Adrenal gland (tissue), 9 donors: ENCODE measurements at regions not wholly inside any gene's neighbourhood (a gene's known extent, or its start where the extent isn't known, plus 50 kb on each side); places are given as distances from the start of the nearest gene placed in this dataset.

Source experiments
- DNase-seq, 7 donors: peaks; one replicate each; pipeline ENCODE4 v3.0.0-alpha.2; 2019 to 2020
- H3K27ac ChIP-seq, 5 donors: fragments of 200-600 bp; sonication (generic) in 4 of 5; 1 replicate in 3 of 5; 2 replicates in 2 of 5; pipeline versions ENCODE4 v1.5.1 to v1.8.0; 2016 to 2020; ENCODE audit warnings: mild to moderate bottlenecking in 1 of 5
- H3K27me3 ChIP-seq: fragments of 200-600 bp; 2 replicates; pipeline ENCODE4 v1.8.0; 2021
- H3K36me3 ChIP-seq, 2 donors: fragments of 200-600 bp; replicated peaks in 1 of 2; 1 replicate in 1 of 2; 2 replicates in 1 of 2; pipeline versions ENCODE4 v1.5.1 to v1.8.0; 2018 to 2022
- H3K4me1 ChIP-seq, 2 donors: fragments of 200-600 bp; replicated peaks in 1 of 2; 1 replicate in 1 of 2; 2 replicates in 1 of 2; pipeline versions ENCODE4 v1.5.1 to v1.8.0; 2018 to 2021
- H3K4me3 ChIP-seq, 4 donors: fragments of 200-600 bp; sonication (generic) in 3 of 4; one replicate each; pipeline ENCODE4 v1.5.1; 2016 to 2018
- H3K9me3 ChIP-seq, 3 donors: fragments of 200-600 bp; sonication (generic) in 1 of 3; replicated peaks in 1 of 3; 1 replicate in 2 of 3; 2 replicates in 1 of 3; pipeline versions ENCODE4 v1.5.1 to v1.8.0; 2016 to 2021
- POLR2A ChIP-seq, 2 donors: fragments of 450-650 bp; IDR thresholded peaks; one replicate each; pipeline ENCODE4 v1.6.1; 2017; ENCODE audit warnings: antibody characterized with exemption in 2 of 2, mild to moderate bottlenecking in 2 of 2, moderate library complexity in 1 of 2
- WGBS, 4 donors: extraction: QIAGEN DNeasy Blood & Tissue Kit in 2 of 4; methylation state at CpG; one replicate each; pipeline versions ENCODE4 v1.1.5 to v1.1.7; 2013 to 2017; 5-methylcytosine and 5-hydroxymethylcytosine counted together
- intact Hi-C, 2 donors: fragments of 100-400 bp; cut with DNase I; formaldehyde crosslinking; loops; one replicate each; pipeline versions ENCODE4 v1.14.1 to v1.15.0; 2022 to 2023
- TF ChIP-seq, protein P1 (sequence below), 6 experiments: fragments of 450-650 bp in 4 of 6; fragments of 200-600 bp in 2 of 6; sonication (generic) in 1 of 6; IDR thresholded peaks; 1 replicate in 5 of 6; 2 replicates in 1 of 6; pipeline versions ENCODE4 v1.5.1 to v1.8.0; 2016 to 2021; ENCODE audit warnings: antibody characterized with exemption in 6 of 6, mild to moderate bottlenecking in 2 of 6, moderate library complexity in 1 of 6
- donor health status: healthy with polysubstance abuse.
- donor health status: Bipolar disorder and iron deficiency.
- donor health status: DM: yes; HTN: yes; CAD: no.
- donor health status: DM: no; HTN: no; CAD: no.
- donor health status: DM: no; HTN: no; CAD: no.

DNA sequence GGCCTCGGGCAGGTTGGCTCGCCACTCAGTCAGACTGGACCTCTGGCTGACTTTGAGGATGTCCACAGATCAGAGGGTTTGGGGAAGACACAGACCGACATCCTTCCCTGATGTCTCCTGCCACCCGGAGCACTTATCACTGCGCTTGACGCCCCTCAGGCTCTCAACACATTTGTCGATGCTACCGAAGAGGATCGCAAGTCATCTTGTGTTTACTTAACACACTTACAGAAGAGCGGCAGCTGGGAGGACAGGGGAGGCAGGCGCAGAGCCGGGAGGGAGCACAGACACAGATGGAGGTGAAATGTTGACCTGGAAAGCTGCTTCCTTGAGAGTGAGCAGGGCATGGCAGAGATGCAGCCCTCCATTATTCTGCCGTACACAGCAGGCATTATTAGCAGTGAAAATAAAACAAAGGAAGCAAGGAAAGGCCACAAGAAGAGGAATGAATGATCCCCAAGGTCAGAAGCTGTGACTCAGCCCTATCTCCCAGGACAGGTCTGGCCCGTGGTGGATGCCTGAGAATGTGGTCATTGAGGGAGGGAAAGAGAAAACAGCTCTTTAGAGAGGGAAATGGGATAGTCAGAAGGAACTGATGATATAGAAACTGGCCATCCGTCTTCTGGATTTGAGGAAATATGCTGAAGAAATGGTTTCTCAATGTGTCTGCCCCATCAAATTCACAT, 549.5 kb upstream of the ARGLU1 start:
- intact Hi-C loops: no loop called here
- Histone ChIP-seq H3K36me3 (no peaks in the 10 kb centered on the region), H3K4me1 (no peaks in the 10 kb centered on the region), H3K27ac (no peak overlapping the region), H3K4me3 (no peak overlapping the region), H3K9me3 (no peaks in the 10 kb centered on the region), H3K27me3 (no peaks in the 10 kb centered on the region)
- no peak for DNase-seq
- TF ChIP-seq POLR2A (IDR thresholded peaks at IDR 0.05): no peak
- TF ChIP-seq, protein P1, sequence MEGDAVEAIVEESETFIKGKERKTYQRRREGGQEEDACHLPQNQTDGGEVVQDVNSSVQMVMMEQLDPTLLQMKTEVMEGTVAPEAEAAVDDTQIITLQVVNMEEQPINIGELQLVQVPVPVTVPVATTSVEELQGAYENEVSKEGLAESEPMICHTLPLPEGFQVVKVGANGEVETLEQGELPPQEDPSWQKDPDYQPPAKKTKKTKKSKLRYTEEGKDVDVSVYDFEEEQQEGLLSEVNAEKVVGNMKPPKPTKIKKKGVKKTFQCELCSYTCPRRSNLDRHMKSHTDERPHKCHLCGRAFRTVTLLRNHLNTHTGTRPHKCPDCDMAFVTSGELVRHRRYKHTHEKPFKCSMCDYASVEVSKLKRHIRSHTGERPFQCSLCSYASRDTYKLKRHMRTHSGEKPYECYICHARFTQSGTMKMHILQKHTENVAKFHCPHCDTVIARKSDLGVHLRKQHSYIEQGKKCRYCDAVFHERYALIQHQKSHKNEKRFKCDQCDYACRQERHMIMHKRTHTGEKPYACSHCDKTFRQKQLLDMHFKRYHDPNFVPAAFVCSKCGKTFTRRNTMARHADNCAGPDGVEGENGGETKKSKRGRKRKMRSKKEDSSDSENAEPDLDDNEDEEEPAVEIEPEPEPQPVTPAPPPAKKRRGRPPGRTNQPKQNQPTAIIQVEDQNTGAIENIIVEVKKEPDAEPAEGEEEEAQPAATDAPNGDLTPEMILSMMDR (IDR thresholded peaks at IDR 0.05): no peak
- WGBS, 4 donors: 59 to 73% (median 64%) methylated on average over 15 of the region's 15 CpGs

DNA sequence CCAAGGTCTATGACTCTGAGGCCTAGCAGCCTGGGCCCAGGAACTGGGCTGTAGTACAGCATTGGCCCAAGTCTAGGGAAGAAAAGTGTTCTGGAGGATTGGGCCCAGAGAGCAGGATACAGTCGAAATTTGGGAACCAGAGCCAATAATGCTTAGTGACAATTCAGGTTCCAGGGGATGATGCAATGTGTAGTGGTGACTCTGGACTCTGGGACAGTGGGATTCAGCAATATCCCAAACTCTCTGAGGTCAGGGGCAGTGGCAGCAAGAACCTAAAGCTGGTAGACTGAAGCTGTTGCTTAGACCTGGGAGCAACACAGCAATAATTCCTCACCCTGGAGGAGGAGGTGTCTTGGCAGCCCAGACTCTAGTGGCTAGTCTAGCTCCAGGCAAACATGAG, 545.5 kb upstream of the ARGLU1 start:
- 66 to 92% (median 81%) methylated on average over 1 of the region's 1 CpG for WGBS, 4 donors
- intact Hi-C loops: no loop called here
- Histone ChIP-seq H3K4me1 (no peaks in the 10 kb centered on the region), H3K36me3 (no peaks in the 10 kb centered on the region), H3K9me3 (no peaks in the 10 kb centered on the region), H3K27ac (no peak overlapping the region), H3K27me3 (no peaks in the 10 kb centered on the region), H3K4me3 (no peak overlapping the region)
- no peak for DNase-seq
- TF ChIP-seq, protein P1 (IDR thresholded peaks at IDR 0.05): no peak
- no peak for TF ChIP-seq POLR2A (IDR thresholded peaks at IDR 0.05)

DNA sequence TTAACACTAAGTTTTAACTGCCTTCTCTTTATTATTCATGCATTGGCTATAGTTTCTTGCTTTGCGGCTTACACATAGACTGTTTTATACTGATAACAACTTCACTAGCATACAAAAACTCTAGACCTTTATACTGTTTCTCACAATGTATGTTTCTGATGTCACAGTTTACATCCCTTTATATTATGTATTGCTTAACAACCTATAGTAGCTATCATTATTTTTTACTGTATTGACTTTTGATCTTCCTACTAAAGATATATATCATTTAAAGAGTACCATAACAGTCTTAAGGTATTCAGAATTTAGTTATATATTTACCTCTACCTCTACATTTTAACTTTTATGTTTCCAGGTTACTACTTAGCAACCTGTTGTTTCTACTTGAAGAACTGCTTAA, 543.3 kb upstream of the ARGLU1 start:
- no peak for DNase-seq
- Histone ChIP-seq H3K27ac (no peak overlapping the region), H3K9me3 (no peaks in the 10 kb centered on the region), H3K4me1 (no peaks in the 10 kb centered on the region), H3K36me3 (no peaks in the 10 kb centered on the region), H3K27me3 (no peaks in the 10 kb centered on the region), H3K4me3 (no peak overlapping the region)
- TF ChIP-seq, protein P1 (IDR thresholded peaks at IDR 0.05): no peak
- no peak for TF ChIP-seq POLR2A (IDR thresholded peaks at IDR 0.05)
- intact Hi-C loops: no loop called here
- 85 to 97% (median 94%) methylated on average over 1 of the region's 1 CpG for WGBS, 4 donors

DNA sequence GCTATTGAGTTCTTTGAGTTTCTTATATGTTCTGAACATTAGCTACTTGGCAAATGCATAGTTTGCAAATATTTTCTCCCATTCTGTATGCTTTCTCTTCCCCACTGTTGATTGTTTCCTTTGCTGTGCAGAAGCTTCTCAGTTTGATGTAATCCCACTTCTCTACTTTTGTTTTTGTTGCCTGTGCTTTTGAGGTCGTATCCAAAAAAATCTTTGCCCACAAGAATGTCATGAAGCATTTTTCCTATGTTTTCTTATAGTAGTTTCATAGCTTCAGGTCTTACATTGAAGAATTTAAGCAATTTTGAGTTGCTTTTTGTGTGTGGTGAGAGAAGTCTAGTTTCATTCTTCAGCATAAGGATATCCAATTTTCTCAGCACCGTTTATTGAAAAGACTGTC, 536.7 kb upstream of the ARGLU1 start:
- H3K27me3 ChIP-seq: no peaks in the 10 kb centered on the region
- TF ChIP-seq, protein P1 (IDR thresholded peaks at IDR 0.05): no peak
- TF ChIP-seq POLR2A (IDR thresholded peaks at IDR 0.05): no peak
- no peaks in the 10 kb centered on the region for H3K36me3 ChIP-seq
- DNase-seq: no peak
- 47 to 61% (median 56%) methylated on average over 2 of the region's 2 CpGs for WGBS, 4 donors
- no peak overlapping the region for H3K27ac ChIP-seq
- H3K9me3 ChIP-seq: no peaks in the 10 kb centered on the region
- no peak overlapping the region for H3K4me3 ChIP-seq
- intact Hi-C loops: no loop called here
- H3K4me1 ChIP-seq: no peaks in the 10 kb centered on the region
